Left renal pelvis (tissue), 4 donors: ENCODE measurements at regions not wholly inside any gene's neighbourhood (a gene's known extent, or its start where the extent isn't known, plus 50 kb on each side); places are given as distances from the start of the nearest gene placed in this dataset.
A peak's percentile ranks its signal among the peaks of the same experiment; 100 is the strongest.
"Not testable (repeated sequence)": the region's sequence is repeated elsewhere in the genome, so short reads cannot be mapped to it uniquely, and the experiment has no call there.

Experiments used
- DNase-seq, 4 donors: peaks; one replicate each; pipeline ENCODE4 v3.0.0-alpha.2; 2013; ENCODE audit warnings: low read depth in 4 of 4, low spot score in 3 of 4

- no peak for DNase-seq
Measured at GRCh38 chr14:43014338-43014737, 1407.7 kb downstream of the LRFN5 start.

DNA sequence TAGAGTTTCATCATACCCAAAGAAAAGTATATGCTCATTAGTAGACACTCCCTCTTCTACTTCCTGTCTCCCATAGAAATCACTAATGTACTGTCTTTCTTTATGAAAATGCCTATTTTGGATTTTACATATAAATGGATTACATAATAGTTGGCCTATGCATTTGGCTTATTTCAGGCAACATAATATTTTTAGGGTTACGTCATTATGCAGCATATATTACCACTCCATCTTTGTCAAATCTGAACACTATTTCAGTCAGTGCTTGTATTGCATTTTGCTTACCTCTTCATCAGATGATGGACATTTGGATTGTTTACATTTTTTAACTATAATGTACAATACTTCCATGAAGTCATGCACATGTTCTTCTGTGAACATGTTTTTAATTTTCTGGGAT lies 1406.1 kb downstream of the LRFN5 start:
- no peak for DNase-seq

GRCh38 chr14:43005807-43006206 lies 1399.1 kb downstream of the LRFN5 start:
- DNase-seq = no peak

GRCh38 chr14:43003845-43004244 lies 1397.2 kb downstream of the LRFN5 start:
- no peak for DNase-seq

DNA sequence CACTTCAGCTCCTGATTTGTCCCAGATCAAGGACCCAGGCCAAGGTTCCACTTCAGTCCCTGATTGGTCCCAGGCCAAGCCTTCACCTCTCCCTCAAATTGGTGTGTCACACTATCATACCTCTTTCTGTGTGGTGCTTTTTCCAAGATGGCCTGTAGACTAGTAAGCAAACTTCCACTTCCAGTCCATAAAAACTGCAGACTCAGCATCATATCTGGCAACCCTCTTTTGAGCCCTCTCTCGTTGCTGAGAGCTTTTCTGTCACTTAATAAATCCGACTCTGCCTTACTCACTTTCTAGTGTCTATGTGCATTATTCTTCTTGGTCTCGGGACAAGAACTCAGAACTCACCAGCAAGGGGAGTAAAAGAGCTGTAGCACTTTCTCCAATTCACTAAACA lies 1395.1 kb downstream of the LRFN5 start:
- DNase-seq = no peak

DNA sequence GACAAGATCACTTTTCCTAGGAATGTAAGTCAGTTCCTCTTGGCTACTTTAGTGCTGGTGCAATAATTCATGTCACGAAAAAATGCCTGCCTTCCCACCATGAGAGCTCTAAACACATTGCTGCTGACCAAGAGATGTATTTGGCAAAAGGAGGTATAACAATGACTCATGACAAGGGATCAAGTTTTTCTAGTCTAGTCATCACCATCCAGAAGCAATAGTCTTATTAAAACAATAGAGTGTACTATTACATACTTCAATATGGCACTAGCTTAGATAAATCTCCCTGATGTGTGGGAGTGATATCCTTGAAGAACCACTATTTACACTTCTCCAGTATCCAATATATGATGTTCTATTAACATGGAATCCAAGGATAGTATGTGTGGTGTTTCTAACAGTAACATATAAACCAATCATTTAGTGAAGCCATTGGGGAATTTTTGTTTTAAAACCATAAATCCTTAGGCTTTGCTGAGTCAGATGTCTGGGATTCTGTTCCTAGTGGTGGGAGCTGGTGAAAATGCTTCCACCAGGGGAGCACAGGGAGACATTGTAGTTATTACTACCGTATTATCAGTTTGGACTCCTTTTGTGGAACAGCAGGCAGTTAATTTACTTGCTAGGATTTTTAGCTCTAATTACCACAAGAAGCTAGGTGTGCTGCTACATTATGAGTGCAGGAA lies 1387.5 kb downstream of the LRFN5 start:
- no peak for DNase-seq

DNA sequence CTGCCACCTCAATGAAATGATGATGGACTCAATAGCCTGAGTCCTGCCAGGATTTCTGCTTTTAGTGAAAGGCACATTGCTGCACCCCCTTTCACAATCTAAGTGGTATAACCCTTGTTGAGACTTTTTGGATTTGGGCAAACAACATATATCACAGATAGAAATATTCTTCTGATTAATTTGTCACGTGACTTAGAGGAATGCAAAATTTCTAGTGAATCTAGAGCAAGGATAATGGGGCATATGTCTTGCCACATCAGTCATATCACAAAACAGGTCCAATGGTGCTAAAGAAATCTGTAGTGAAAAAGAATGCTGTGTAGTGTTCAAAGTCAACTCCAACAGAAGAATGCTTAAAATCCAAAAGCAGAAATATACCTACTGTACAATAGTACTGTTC lies 1386.3 kb downstream of the LRFN5 start:
- no peak for DNase-seq

- DNase-seq = no peak
Measured at GRCh38 chr14:42980419-42980818, 1373.7 kb downstream of the LRFN5 start.

DNA sequence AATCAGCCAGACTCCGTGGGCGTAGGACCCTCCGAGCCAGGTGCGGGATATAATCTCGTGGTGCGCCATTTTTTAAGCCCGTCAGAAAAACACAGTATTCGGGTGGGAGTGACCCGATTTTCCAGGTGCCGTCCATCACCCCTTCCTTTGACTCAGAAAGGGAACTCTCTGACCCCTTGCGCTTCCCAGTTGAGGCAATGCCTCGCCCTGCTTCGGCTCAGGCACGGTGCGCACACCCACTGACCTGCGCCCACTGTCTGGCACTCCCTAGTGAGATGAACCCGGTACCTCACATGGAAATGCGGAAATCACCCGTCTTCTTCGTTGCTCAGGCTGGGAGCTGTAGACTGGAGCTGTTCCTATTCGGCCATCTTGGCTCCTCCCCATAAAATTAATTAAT lies 1366.5 kb downstream of the LRFN5 start:
- not testable (repeated sequence) for DNase-seq

DNA sequence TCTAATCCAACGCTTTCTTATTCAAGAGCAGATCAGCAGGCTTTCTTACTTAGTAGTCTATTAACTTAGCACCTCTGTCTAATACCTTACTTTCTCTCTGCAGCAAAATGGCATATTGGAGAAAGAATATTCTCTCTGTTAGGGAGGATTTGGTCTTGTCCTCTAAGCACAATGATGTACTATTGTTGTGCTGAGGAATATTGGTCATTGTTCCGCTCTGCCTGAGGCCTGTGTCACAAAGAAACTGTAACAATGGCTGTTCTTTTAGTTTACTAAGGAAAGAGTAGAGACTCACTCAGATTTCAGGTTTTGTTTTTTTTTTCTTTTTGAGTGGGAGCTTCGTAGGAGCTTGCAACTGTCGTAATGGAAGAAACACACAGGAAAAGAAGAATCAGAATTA lies 1358.8 kb downstream of the LRFN5 start:
- DNase-seq = no peak

GRCh38 chr14:42961509-42961908 lies 1354.8 kb downstream of the LRFN5 start:
- DNase-seq = no peak

GRCh38 chr14:42950363-42950762 lies 1343.7 kb downstream of the LRFN5 start:
- no peak for DNase-seq

- no peak for DNase-seq
Measured at GRCh38 chr14:42947991-42948390, 1341.3 kb downstream of the LRFN5 start.

- DNase-seq = no peak
Measured at GRCh38 chr14:42944284-42944683, 1337.6 kb downstream of the LRFN5 start.

GRCh38 chr14:42931308-42931707 lies 1324.6 kb downstream of the LRFN5 start:
- DNase-seq = no peak

DNA sequence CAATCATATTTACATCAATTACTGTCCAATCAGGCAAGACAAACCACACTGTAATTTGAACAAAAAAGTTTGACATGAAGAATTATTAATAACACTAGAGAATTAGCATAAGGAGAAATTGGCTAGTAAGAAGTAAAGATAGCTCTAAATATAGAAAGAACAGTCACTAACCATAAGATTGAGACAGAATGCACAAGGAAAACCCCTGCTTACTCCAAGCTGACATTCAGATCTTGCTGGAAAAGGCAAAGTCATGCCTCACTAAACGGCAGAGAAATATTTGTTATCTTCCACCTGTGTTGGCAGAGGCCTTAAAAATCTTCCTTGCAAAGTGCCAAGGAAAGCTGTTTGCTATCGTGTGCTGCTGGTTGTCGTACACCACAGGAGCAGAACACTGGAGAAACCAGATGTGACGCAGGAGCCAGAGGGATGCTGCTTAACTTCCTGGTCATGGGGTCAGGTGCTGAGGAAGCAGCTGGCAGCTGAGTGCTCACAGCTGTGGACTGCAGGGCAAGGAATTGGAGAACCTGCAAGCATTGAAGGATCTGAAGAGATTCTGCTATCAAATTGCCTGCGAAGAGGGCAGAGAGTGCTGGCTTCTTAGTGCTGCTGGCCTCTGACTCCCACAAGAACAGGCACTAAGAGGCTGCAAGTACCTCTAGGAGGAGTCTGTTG lies 1323.3 kb downstream of the LRFN5 start:
- DNase-seq = peak in 3 of 4 donors; percentile 35 to 56 (median 39)

GRCh38 chr14:42927313-42927712 lies 1320.6 kb downstream of the LRFN5 start:
- no peak for DNase-seq

DNA sequence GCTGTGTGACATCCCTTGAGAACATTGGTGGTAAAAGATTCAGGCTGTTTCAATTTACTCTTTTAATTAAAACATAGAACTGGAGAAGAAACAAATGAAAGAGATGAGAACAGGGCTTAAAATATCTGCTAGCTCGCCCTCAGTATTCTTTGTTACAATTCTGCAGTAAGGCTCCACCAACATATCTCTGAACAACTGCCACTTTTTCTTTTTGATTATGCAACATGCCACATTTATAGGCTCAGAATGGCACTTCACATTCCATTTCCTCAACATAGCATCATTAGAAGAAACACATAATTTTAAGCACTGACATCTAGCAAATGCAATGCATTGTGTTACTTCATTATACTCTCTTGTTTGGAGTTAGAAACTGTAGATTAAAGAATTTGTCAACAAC lies 1315.2 kb downstream of the LRFN5 start:
- DNase-seq = no peak

DNA sequence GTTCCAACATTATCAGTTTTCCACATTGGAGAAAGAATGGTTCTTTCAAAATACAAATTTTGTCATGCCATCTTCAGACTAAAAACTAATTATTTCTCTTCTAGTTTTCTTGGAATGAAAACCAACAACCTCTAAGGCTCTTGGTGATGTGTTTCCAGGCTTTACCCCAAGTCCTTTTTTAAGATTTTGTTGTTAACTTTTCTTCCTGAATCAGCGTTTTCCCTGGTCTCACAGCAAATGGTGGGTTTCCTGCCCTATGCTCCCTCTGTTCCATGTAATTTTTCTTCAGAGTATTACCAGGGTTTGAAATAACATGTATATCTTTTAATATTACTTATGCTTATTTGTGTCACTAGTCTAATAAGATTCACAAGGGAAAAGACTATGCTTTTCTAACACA lies 1311.9 kb downstream of the LRFN5 start:
- DNase-seq = no peak

- DNase-seq = no peak
Measured at GRCh38 chr14:42911642-42912041, 1305.0 kb downstream of the LRFN5 start.

DNA sequence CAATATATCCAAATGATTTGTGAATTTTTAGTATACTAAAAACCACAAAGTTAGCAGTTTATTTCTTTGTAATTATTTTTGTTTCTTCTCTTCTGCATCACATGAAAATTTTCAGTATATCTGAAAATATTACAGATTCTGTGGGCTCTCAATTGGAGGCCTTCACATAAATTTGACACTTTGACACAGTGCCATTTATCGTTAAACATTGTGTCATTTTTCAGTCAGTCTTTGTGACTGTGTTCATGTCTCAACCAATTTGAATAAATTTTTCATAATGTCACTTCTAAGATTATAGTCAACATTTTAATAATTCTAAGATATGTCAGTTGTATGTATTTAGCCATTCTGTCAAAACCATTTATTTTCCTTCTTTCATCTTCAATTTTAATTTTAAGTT lies 1303.0 kb downstream of the LRFN5 start:
- DNase-seq = no peak

GRCh38 chr14:42893183-42893582 lies 1286.5 kb downstream of the LRFN5 start:
- no peak for DNase-seq

DNA sequence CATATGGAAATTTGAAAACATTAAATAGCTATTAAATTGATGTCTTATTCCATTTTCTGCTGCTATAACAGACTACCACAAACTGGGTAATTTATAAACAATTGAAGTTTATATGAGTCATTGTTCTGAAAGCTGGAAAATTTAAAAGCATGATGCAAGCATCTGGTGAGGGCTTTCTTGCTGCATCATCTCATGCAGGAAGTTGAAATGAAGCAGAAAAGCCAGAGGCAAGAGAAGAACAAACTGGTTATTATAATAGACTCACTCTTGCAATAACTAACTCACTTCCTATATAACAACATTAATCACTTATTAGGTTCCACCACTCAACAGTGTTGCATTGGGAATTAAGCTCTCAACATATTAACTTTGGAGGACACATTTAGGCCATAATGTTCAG lies 1277.4 kb downstream of the LRFN5 start:
- peak in 1 of 4 donors; percentile 2 for DNase-seq
